Transverse colon (tissue), 3 donors: ENCODE measurements at regions not wholly inside any gene's neighbourhood (a gene's known extent, or its start where the extent isn't known, plus 50 kb on each side); places are given as distances from the start of the nearest gene placed in this dataset.

ENCODE experiments used
- POLR2A ChIP-seq: fragments of 450-650 bp; IDR thresholded peaks from one replicate; pipeline ENCODE4 v1.6.1; 2016; ENCODE audit warnings: antibody characterized with exemption, mild to moderate bottlenecking, moderate library complexity
- TF ChIP-seq, protein P1 (sequence below), 5 experiments: fragments of 200-600 bp in 3 of 5; fragments of 450-650 bp in 2 of 5; sonication (generic) in 3 of 5; IDR thresholded peaks; 1 replicate in 2 of 5; 2 replicates in 3 of 5; pipeline ENCODE4 v1.5.1; 2016 to 2017; ENCODE audit warnings: antibody characterized with exemption in 5 of 5, inconsistent platforms in 3 of 5, mild to moderate bottlenecking in 2 of 5, moderate library complexity in 1 of 5

DNA sequence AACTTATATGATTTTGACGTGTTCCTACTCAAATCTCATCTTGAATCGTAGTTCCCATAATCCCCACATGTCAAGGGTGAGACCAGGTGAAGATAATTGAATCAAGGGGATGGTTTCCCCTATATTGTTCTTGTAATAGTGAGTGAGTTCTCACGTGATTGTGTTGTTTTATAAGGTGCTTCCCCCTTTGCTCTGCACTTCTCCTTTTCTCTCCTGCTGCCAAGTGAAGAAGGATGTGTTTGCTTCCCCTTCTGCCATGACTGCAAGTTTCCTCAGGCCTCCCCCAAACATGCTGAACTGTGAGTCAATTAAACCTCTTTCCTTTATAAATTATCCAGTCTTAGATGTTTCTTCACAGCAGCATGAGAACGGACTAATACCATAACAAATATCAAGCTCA, 83.2 kb downstream of the MANEA start:
- no peak for TF ChIP-seq POLR2A
- TF ChIP-seq, protein P1, sequence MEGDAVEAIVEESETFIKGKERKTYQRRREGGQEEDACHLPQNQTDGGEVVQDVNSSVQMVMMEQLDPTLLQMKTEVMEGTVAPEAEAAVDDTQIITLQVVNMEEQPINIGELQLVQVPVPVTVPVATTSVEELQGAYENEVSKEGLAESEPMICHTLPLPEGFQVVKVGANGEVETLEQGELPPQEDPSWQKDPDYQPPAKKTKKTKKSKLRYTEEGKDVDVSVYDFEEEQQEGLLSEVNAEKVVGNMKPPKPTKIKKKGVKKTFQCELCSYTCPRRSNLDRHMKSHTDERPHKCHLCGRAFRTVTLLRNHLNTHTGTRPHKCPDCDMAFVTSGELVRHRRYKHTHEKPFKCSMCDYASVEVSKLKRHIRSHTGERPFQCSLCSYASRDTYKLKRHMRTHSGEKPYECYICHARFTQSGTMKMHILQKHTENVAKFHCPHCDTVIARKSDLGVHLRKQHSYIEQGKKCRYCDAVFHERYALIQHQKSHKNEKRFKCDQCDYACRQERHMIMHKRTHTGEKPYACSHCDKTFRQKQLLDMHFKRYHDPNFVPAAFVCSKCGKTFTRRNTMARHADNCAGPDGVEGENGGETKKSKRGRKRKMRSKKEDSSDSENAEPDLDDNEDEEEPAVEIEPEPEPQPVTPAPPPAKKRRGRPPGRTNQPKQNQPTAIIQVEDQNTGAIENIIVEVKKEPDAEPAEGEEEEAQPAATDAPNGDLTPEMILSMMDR (IDR thresholded peaks at IDR 0.05), result no peak
